MM.1S (cell line): ENCODE measurements at regions not wholly inside any gene's neighbourhood (a gene's known extent, or its start where the extent isn't known, plus 50 kb on each side); places are given as distances from the start of the nearest gene placed in this dataset.

Experiments used
- EZH2 ChIP-seq: fragments of 300-600 bp; sonication (generic); optimal IDR thresholded peaks from 2 replicates; pipeline ENCODE3; 2017; ENCODE audit warnings: low read depth, mild to moderate bottlenecking, antibody characterized with exemption, low read length, mixed read lengths
- EZH2phosphoT487 ChIP-seq: fragments of 300-600 bp; sonication (generic); IDR thresholded peaks from 2 replicates; pipeline ENCODE4 v1.6.1; 2018; ENCODE audit warnings: antibody characterized with exemption, low read length
- TF ChIP-seq, protein P1 (sequence below): fragments of 300-600 bp; sonication (generic); IDR thresholded peaks from 2 replicates; pipeline ENCODE4 v1.5.1; 2016; ENCODE audit warnings: antibody characterized with exemption, low read length, mixed read lengths

DNA sequence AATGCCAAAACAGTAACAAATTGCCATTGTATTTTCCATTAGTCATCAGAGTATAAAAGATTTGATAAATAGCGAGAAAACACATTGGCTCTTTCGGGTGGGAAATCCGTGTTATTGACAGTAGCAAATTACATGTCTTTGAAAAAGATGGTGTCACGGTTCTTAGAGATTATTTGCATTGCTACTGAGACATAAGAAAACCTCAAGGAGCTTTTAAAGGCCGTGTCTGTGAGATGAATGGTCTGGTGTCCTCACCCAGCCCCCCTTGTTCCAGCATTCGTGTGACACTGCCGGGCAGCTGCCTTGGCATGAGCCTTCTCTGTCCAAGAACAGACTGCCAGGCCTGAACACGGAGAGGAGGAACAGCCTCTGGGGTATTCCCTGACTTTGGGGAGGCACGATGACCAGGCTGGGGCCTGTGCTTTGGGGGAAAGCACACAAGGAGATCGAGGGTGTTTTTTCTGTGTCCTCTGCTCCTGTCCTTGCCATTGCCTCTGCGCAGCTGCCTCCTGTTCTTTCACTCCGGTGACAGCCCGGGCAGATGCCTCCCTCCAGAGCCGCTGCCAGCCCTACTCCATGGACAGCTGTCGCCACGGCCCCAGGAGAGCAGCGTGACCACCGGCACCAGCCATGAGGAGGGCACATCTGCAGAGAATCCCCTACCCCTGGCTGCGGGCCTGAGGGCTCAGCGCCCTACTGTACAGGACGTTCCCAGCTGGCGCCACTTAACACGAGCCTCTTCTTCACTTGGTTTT, 167.7 kb upstream of the CDYL start:
- TF ChIP-seq, protein P1, sequence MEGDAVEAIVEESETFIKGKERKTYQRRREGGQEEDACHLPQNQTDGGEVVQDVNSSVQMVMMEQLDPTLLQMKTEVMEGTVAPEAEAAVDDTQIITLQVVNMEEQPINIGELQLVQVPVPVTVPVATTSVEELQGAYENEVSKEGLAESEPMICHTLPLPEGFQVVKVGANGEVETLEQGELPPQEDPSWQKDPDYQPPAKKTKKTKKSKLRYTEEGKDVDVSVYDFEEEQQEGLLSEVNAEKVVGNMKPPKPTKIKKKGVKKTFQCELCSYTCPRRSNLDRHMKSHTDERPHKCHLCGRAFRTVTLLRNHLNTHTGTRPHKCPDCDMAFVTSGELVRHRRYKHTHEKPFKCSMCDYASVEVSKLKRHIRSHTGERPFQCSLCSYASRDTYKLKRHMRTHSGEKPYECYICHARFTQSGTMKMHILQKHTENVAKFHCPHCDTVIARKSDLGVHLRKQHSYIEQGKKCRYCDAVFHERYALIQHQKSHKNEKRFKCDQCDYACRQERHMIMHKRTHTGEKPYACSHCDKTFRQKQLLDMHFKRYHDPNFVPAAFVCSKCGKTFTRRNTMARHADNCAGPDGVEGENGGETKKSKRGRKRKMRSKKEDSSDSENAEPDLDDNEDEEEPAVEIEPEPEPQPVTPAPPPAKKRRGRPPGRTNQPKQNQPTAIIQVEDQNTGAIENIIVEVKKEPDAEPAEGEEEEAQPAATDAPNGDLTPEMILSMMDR, result no peak
- no peak for TF ChIP-seq EZH2phosphoT487
- TF ChIP-seq EZH2, result no peak
